Neural cell (in vitro differentiated cells): ENCODE measurements at regions not wholly inside any gene's neighbourhood (a gene's known extent, or its start where the extent isn't known, plus 50 kb on each side); places are given as distances from the start of the nearest gene placed in this dataset.

ENCODE experiments used
- H2AFZ ChIP-seq: fragments of 200-600, 300-800 bp; sonication (generic), shearing (Covaris generic); 2 replicates; pipeline ENCODE4 v1.6.0; 2014; ENCODE audit warnings: low read depth, mild to moderate bottlenecking, antibody characterized with exemption, low read length, moderate library complexity
- H3F3A ChIP-seq: fragments of 200-600 bp; shearing (Covaris generic); 2 replicates; pipeline ENCODE4 v1.6.1; 2016; ENCODE audit warnings: mild to moderate bottlenecking, moderate library complexity, mixed read lengths, antibody characterized with exemption, low read length; ENCODE audit not compliant: insufficient read depth, poor library complexity, severe bottlenecking
- H3K27ac ChIP-seq: fragments of 200-600, 300-800 bp; sonication (generic), shearing (Covaris generic); 2 replicates; pipeline ENCODE4 v1.5.1; 2014; ENCODE audit warnings: mild to moderate bottlenecking, low read length, moderate library complexity
- H3K27me3 ChIP-seq: fragments of 300-800, 200-600 bp; sonication (generic), shearing (Covaris generic); 2 replicates; pipeline ENCODE4 v1.6.0; 2014; ENCODE audit warnings: mild to moderate bottlenecking, low read depth, low read length, moderate library complexity; ENCODE audit not compliant: insufficient read depth
- H3K36me3 ChIP-seq: fragments of 300-800, 200-600 bp; sonication (generic), shearing (Covaris generic); 2 replicates; pipeline ENCODE4 v1.5.1; 2014; ENCODE audit warnings: mild to moderate bottlenecking, antibody characterized with exemption, low read length, moderate library complexity; ENCODE audit not compliant: insufficient read depth
- H3K4me2 ChIP-seq: fragments of 300-800, 200-600 bp; sonication (generic), shearing (Covaris generic); 2 replicates; pipeline ENCODE4 v1.6.0; 2014; ENCODE audit warnings: mild to moderate bottlenecking, low read length
- H3K4me3 ChIP-seq: fragments of 300-800, 200-600 bp; sonication (generic), shearing (Covaris generic); 2 replicates; pipeline ENCODE4 v1.5.1; 2014; ENCODE audit warnings: mild to moderate bottlenecking, low read length, moderate library complexity
- H3K79me2 ChIP-seq: fragments of 200-600 bp; shearing (Covaris generic); replicated peaks from 2 replicates; pipeline ENCODE4 v1.6.0; 2014; ENCODE audit warnings: mild to moderate bottlenecking, low read length, moderate library complexity; ENCODE audit not compliant: insufficient read depth
- H3K9ac ChIP-seq: fragments of 300-800, 200-600 bp; sonication (generic), shearing (Covaris generic); 2 replicates; pipeline ENCODE4 v1.6.1; 2016; ENCODE audit warnings: mild to moderate bottlenecking, low read length, mixed read lengths
- H3K9me2 ChIP-seq: fragments of 200-600 bp; shearing (Covaris generic); 2 replicates; pipeline ENCODE4 v1.6.1; 2016; ENCODE audit warnings: mild to moderate bottlenecking, low read length, mixed read lengths; ENCODE audit not compliant: insufficient read depth
- H3K9me3 ChIP-seq: fragments of 200-600, 300-800 bp; sonication (generic), shearing (Covaris generic); 2 replicates; pipeline ENCODE4 v1.6.1; 2016; ENCODE audit warnings: mild to moderate bottlenecking, mixed run types, low read length, moderate library complexity, mixed read lengths
- H4K20me1 ChIP-seq: fragments of 200-600 bp; shearing (Covaris generic); 2 replicates; pipeline ENCODE4 v1.6.1; 2016; ENCODE audit warnings: mild to moderate bottlenecking, mixed run types; ENCODE audit not compliant: insufficient read depth
- CTCF ChIP-seq: fragments of 450-650 bp; IDR thresholded peaks from 2 replicates; pipeline ENCODE4 v1.5.1; 2014; ENCODE audit warnings: antibody characterized with exemption, mild to moderate bottlenecking, moderate library complexity; ENCODE audit not compliant: poor library complexity, severe bottlenecking
- EP300 ChIP-seq: fragments of 450-650 bp; conservative IDR thresholded peaks from 2 replicates; pipeline ENCODE4 v1.6.1; 2014; ENCODE audit warnings: antibody characterized with exemption, mild to moderate bottlenecking, moderate library complexity; ENCODE audit not compliant: poor library complexity, severe bottlenecking
- EZH2 ChIP-seq: fragments of 200-600, 300-800 bp; shearing (Covaris generic), sonication (generic); IDR thresholded peaks from 2 replicates; pipeline ENCODE4 v1.6.1; 2014; ENCODE audit warnings: antibody characterized with exemption, low read length, borderline replicate concordance, mild to moderate bottlenecking; ENCODE audit not compliant: insufficient read depth, poor library complexity, severe bottlenecking
- MXI1 ChIP-seq: fragments of 450-650 bp; conservative IDR thresholded peaks from 2 replicates; pipeline ENCODE4 v1.6.1; 2014; ENCODE audit warnings: antibody characterized with exemption, mild to moderate bottlenecking; ENCODE audit not compliant: poor library complexity, severe bottlenecking
- POLR2AphosphoS5 ChIP-seq: IDR thresholded peaks from 2 replicates; pipeline ENCODE4 v1.6.1; 2012
- RAD21 ChIP-seq: fragments of 450-650 bp; conservative IDR thresholded peaks from 2 replicates; pipeline ENCODE4 v1.6.1; 2014; ENCODE audit warnings: antibody characterized with exemption, mild to moderate bottlenecking, moderate library complexity
- REST ChIP-seq: IDR thresholded peaks from 2 replicates; pipeline ENCODE4 v1.6.1; 2012; ENCODE audit warnings: borderline replicate concordance
- SMC3 ChIP-seq: fragments of 450-650 bp; conservative IDR thresholded peaks from 2 replicates; pipeline ENCODE4 v1.6.1; 2014; ENCODE audit warnings: antibody characterized with exemption, mild to moderate bottlenecking, moderate library complexity; ENCODE audit not compliant: poor library complexity
- TAF1 ChIP-seq: IDR thresholded peaks from 2 replicates; pipeline ENCODE4 v1.6.1; 2012; ENCODE audit warnings: low read depth

GRCh38 chr5:32496104-32496503 is 51.6 kb upstream of the ZFR start:
- H3K9me3 ChIP-seq = no peaks in the 10 kb centered on the region
- no peaks in the 10 kb centered on the region for H4K20me1 ChIP-seq
- no peak overlapping the region for H3K9ac ChIP-seq
- no peak overlapping the region for H3K4me2 ChIP-seq
- H3K9me2 ChIP-seq = no peaks in the 10 kb centered on the region
- no peaks in the 10 kb centered on the region for H3K79me2 ChIP-seq
- H3K4me3 ChIP-seq = no peak overlapping the region
- no peak for TF ChIP-seq POLR2AphosphoS5
- no peak for TF ChIP-seq TAF1
- TF ChIP-seq REST = no peak
- TF ChIP-seq SMC3 = no peak
- TF ChIP-seq EZH2 = no peak
- no peak for TF ChIP-seq CTCF
- TF ChIP-seq MXI1 = no peak
- TF ChIP-seq RAD21 = no peak
- no peak for TF ChIP-seq EP300
- no peaks in the 10 kb centered on the region for H3F3A ChIP-seq
- H3K27ac ChIP-seq = no peak overlapping the region
- H3K36me3 ChIP-seq = no peaks in the 10 kb centered on the region
- no peak overlapping the region for H2AFZ ChIP-seq
- no peaks in the 10 kb centered on the region for H3K27me3 ChIP-seq

- H2AFZ ChIP-seq = no peak overlapping the region
- no peaks in the 10 kb centered on the region for H3K79me2 ChIP-seq
- H3K9me3 ChIP-seq = no peaks in the 10 kb centered on the region
- no peaks in the 10 kb centered on the region for H3K27me3 ChIP-seq
- no peaks in the 10 kb centered on the region for H4K20me1 ChIP-seq
- no peaks in the 10 kb centered on the region for H3K9me2 ChIP-seq
- no peak for TF ChIP-seq MXI1
- TF ChIP-seq EZH2 = no peak
- TF ChIP-seq SMC3 = no peak
- TF ChIP-seq POLR2AphosphoS5 = no peak
- TF ChIP-seq RAD21 = no peak
- no peak for TF ChIP-seq CTCF
- no peak for TF ChIP-seq REST
- no peak for TF ChIP-seq TAF1
- TF ChIP-seq EP300 = no peak
- no peak overlapping the region for H3K27ac ChIP-seq
- H3K36me3 ChIP-seq = no peaks in the 10 kb centered on the region
- no peaks in the 10 kb centered on the region for H3F3A ChIP-seq
- no peak overlapping the region for H3K9ac ChIP-seq
- H3K4me3 ChIP-seq = no peak overlapping the region
- no peak overlapping the region for H3K4me2 ChIP-seq
These were observed 50.3 kb upstream of the ZFR start for GRCh38 chr5:32494827-32495226.
